Fibroblast of the aortic adventitia (primary cell): ENCODE measurements at regions not wholly inside any gene's neighbourhood (a gene's known extent, or its start where the extent isn't known, plus 50 kb on each side); places are given as distances from the start of the nearest gene placed in this dataset.

ENCODE experiments used
- DNase-seq: peaks from one replicate; pipeline ENCODE4 v3.0.0-alpha.2; 2010; ENCODE audit warnings: low read depth
- H3K4me3 ChIP-seq: 2 replicates; pipeline ENCODE4 v1.5.1; 2011; ENCODE audit warnings: low read depth, mild to moderate bottlenecking, control low read depth, low read length, moderate library complexity
- CTCF ChIP-seq: IDR thresholded peaks from 2 replicates; pipeline ENCODE4 v1.5.1; 2011; ENCODE audit warnings: mild to moderate bottlenecking, low read length, control low read depth, inconsistent platforms; ENCODE audit not compliant: insufficient read depth

- no peak for DNase-seq
- no peak overlapping the region for H3K4me3 ChIP-seq
- no peak for TF ChIP-seq CTCF
Measured at GRCh38 chr4:63123441-63123840, 1285.8 kb downstream of the TECRL start.

- no peak for TF ChIP-seq CTCF
- H3K4me3 ChIP-seq = no peak overlapping the region
- no peak for DNase-seq
Measured at GRCh38 chr4:63122955-63123354, 1286.3 kb downstream of the TECRL start.

- TF ChIP-seq CTCF = no peak
- no peak overlapping the region for H3K4me3 ChIP-seq
- no peak for DNase-seq
Measured at GRCh38 chr4:63106600-63106999, 1302.7 kb downstream of the TECRL start.

- no peak for TF ChIP-seq CTCF
Measured at GRCh38 chr4:63105839-63106238, 1303.4 kb downstream of the TECRL start.

GRCh38 chr4:63090641-63091040 lies 1318.6 kb downstream of the TECRL start:
- TF ChIP-seq CTCF = no peak
- H3K4me3 ChIP-seq = no peak overlapping the region
- DNase-seq = no peak

More at GRCh38 chr4:63105839-63106238, 1303.4 kb downstream of the TECRL start:
- H3K4me3 ChIP-seq = no peak overlapping the region
- DNase-seq = no peak

- DNase-seq = no peak
- no peak overlapping the region for H3K4me3 ChIP-seq
- TF ChIP-seq CTCF = no peak
Measured at GRCh38 chr4:63085091-63085490, 1324.2 kb downstream of the TECRL start.

GRCh38 chr4:63080934-63081333 lies 1328.3 kb downstream of the TECRL start:
- TF ChIP-seq CTCF = no peak
- DNase-seq = no peak
- H3K4me3 ChIP-seq = no peak overlapping the region
